Right atrium auricular region (tissue), 2 donors: ENCODE measurements at regions not wholly inside any gene's neighbourhood (a gene's known extent, or its start where the extent isn't known, plus 50 kb on each side); places are given as distances from the start of the nearest gene placed in this dataset.
A peak's percentile ranks its signal among the peaks of the same experiment; 100 is the strongest.

Experiments
- DNase-seq: peaks from one replicate; pipeline ENCODE4 v3.0.0-alpha.2; 2019; ENCODE audit warnings: low spot score
- H3K27ac ChIP-seq, 2 donors: fragments of 200-600 bp; sonication (generic); 1 replicate in 1 of 2; 2 replicates in 1 of 2; pipeline ENCODE4 v1.5.1; 2016 to 2019
- H3K27me3 ChIP-seq, 2 donors: fragments of 200-600 bp; sonication (generic); one replicate each; pipeline versions ENCODE4 v1.5.1 to v1.6.0; 2017 to 2019
- H3K36me3 ChIP-seq: fragments of 200-600 bp; sonication (generic); one replicate; pipeline ENCODE4 v1.5.1; 2016
- H3K4me1 ChIP-seq, 2 donors: fragments of 200-600 bp; sonication (generic); one replicate each; pipeline versions ENCODE4 v1.5.1 to v1.6.0; 2017 to 2019
- H3K4me3 ChIP-seq, 2 donors: fragments of 200-600 bp; sonication (generic); 1 replicate in 1 of 2; 2 replicates in 1 of 2; pipeline ENCODE4 v1.5.1; 2017 to 2019; ENCODE audit warnings: mild to moderate bottlenecking in 1 of 2, moderate library complexity in 1 of 2
- H3K9me3 ChIP-seq, 2 donors: fragments of 200-600 bp; sonication (generic); one replicate each; pipeline ENCODE4 v1.5.1; 2019
- CTCF ChIP-seq, 2 donors: fragments of 200-600 bp; sonication (generic); IDR thresholded peaks; one replicate each; pipeline ENCODE4 v1.5.1; 2019; ENCODE audit warnings: antibody characterized with exemption in 2 of 2

GRCh38 chrX:13474164-13474516, 95.3 kb upstream of the EGFL6 start:
- no peak for TF ChIP-seq CTCF (IDR thresholded peaks at IDR 0.05)
- H3K4me1 ChIP-seq, result peaks cover 0 to 12% of the 10 kb centered on the region in 2 donors
- no peaks in the 10 kb centered on the region for H3K9me3 ChIP-seq
- no peak overlapping the region for H3K4me3 ChIP-seq
- DNase-seq, result no peak
- H3K27me3 ChIP-seq, result no peaks in the 10 kb centered on the region
- H3K27ac ChIP-seq, result peak overlapping the region; percentile 37 to 52
- no peaks in the 10 kb centered on the region for H3K36me3 ChIP-seq

- Histone ChIP-seq H3K36me3 (no peaks in the 10 kb centered on the region), H3K27ac (peak overlapping the region; percentile 37 to 52), H3K27me3 (no peaks in the 10 kb centered on the region), H3K4me1 (peaks cover 0 to 12% of the 10 kb centered on the region in 2 donors), H3K9me3 (no peaks in the 10 kb centered on the region), H3K4me3 (no peak overlapping the region)
- no peak for DNase-seq
- TF ChIP-seq CTCF (IDR thresholded peaks at IDR 0.05), result no peak
Measured at GRCh38 chrX:13473442-13474163, 95.8 kb upstream of the EGFL6 start.

- H3K27me3 ChIP-seq, result no peaks in the 10 kb centered on the region
- H3K4me3 ChIP-seq, result no peak overlapping the region
- peaks cover 0 to 12% of the 10 kb centered on the region in 2 donors for H3K4me1 ChIP-seq
- TF ChIP-seq CTCF (IDR thresholded peaks at IDR 0.05), result no peak
- no peaks in the 10 kb centered on the region for H3K36me3 ChIP-seq
- DNase-seq, result no peak
- H3K27ac ChIP-seq, result no peak overlapping the region
- no peaks in the 10 kb centered on the region for H3K9me3 ChIP-seq
Measured at GRCh38 chrX:13472975-13473374, 96.4 kb upstream of the EGFL6 start.

GRCh38 chrX:13471269-13471668, 98.1 kb upstream of the EGFL6 start:
- Histone ChIP-seq H3K4me1 (peaks cover 0 to 12% of the 10 kb centered on the region in 2 donors), H3K27ac (no peak overlapping the region), H3K4me3 (no peak overlapping the region), H3K27me3 (no peaks in the 10 kb centered on the region), H3K36me3 (no peaks in the 10 kb centered on the region), H3K9me3 (no peaks in the 10 kb centered on the region)
- TF ChIP-seq CTCF (IDR thresholded peaks at IDR 0.05), result no peak
- no peak for DNase-seq

- H3K4me1 ChIP-seq, result peaks cover 0 to 12% of the 10 kb centered on the region in 2 donors
- no peaks in the 10 kb centered on the region for H3K36me3 ChIP-seq
- no peaks in the 10 kb centered on the region for H3K27me3 ChIP-seq
- H3K4me3 ChIP-seq, result no peak overlapping the region
- no peak overlapping the region for H3K27ac ChIP-seq
- no peak for TF ChIP-seq CTCF (IDR thresholded peaks at IDR 0.05)
- no peak for DNase-seq
- H3K9me3 ChIP-seq, result no peaks in the 10 kb centered on the region
Measured at GRCh38 chrX:13470685-13470977, 98.8 kb upstream of the EGFL6 start.
